Hypothalamus (tissue), 51 donors: ENCODE measurements at regions not wholly inside any gene's neighbourhood (a gene's known extent, or its start where the extent isn't known, plus 50 kb on each side); places are given as distances from the start of the nearest gene placed in this dataset.
A peak's percentile ranks its signal among the peaks of the same experiment; 100 is the strongest.

Source experiments
- DNase-seq, 51 donors: peaks; one replicate each; lab custom pipeline; 2025; lab: John Stamatoyannopoulos, UW

DNA sequence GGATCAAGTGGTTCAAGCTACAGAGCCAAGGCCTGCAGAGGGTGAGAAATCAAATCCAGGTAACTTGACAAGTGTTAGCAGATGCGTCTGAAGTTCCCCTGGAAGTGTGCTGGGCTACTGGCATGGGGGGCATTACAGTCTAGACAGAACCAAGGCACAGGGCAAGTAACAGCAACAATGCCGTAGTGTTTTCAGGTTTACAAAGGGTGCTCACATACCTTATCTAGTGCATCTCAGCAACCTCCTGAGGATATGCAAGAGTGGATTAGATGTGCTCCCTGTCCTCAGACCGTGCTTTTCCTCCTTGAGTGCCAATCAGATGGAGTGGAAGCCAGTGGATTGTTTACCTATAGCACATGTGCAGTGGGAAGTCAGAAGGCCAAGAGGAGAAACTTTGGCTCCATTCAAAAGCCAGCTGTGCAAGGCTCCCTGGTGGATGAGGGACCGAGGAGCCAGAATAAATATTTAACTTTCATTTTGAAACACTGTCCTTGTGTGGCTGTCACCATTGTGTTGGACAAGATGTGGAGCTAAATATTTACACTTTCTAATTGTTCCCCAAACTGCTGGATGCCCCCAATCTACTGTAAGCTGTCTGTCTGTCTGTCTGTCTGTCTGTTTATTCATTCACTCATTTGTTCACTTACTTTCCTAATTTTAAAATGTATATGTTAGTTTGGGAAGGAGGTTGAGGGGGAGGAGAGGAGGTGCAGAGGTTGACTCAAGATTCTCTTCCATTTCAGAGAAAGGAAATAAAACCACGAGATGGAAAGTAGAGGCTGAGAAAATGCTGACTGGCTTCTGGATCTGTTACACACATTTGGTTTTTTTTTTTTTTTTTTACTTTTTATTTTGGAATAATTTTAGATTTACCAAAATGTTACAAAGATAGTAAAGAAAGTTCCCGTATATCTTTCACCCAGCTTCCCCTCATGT, 184.0 kb upstream of the PARP11 start:
- DNase-seq, result no peak

DNA sequence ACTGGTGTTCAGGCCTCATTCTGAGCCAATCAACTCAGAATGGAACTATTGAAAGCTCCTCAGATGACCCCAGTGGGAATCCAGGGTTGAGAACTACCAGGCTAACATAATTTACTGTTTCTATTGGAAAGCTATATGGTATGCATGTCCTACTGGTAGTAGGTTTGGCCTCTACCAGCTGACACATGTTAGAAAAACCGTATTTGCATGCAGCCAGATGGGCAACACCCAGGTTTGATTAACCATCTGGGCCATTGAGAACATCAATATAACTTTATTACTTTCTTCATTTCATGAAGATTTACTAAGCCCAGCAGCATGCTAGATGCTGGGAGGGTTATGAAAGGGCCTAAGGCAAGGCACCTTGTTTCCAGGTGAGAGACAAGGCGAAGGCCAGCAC, 181.4 kb upstream of the PARP11 start:
- DNase-seq, result no peak

DNA sequence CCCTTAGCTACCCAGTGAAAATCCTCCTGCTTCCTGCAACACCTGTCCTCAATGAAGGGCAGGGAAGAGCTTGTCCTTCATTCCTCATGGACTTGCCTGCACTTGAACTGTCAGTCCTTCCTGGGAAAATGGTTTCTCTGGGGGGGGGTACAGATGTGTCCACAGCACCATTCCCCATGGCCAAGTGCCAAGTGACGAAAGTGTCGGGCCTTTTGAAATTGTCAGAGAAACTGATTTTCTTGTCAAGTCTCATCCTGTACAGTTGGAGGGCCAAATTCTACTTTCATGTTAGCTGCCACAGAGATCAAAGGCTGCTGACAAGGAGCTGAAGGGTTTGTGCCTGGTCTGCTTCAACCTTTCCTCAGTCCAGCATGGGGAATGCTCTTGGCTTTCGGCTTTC, 179.5 kb upstream of the PARP11 start:
- no peak for DNase-seq

DNA sequence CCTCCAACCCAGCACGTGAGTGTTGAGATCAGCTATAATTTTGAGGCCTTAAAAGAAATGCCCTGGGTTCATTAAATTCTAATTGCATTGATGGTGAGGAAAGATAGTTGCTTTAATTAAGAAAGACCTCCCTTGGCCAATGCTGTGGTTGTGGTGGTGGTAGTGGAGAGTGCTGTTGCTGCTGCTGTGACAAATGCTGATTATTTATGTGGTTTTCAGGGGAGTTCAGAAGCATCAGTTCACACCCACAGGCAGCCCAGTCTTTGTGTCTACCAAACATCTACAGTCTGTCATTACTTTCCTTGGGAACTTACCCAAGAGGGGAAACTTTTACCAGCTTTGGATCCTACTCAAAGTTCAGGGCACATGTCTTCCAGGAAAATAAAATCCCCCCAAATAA, 178.4 kb upstream of the PARP11 start:
- no peak for DNase-seq

DNA sequence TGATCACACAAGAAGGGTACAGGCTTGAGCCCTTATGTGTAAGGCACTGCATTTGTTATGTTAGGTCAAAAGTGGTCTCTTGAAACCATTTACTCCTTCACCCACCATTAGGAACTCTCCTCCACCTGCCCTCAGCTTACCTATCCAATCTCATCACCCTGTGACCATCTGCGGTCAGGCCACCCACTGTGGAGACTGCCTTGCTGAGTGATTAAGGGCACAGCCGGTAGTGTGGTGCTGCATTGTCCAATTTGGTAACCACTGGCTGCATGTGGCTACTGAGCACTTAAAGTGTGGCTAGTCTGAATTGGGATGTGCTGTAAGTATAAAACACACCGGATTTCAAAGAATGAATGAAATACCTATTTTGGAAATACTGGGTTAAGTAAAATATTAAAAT, 177.1 kb upstream of the PARP11 start:
- DNase-seq, result no peak

DNA sequence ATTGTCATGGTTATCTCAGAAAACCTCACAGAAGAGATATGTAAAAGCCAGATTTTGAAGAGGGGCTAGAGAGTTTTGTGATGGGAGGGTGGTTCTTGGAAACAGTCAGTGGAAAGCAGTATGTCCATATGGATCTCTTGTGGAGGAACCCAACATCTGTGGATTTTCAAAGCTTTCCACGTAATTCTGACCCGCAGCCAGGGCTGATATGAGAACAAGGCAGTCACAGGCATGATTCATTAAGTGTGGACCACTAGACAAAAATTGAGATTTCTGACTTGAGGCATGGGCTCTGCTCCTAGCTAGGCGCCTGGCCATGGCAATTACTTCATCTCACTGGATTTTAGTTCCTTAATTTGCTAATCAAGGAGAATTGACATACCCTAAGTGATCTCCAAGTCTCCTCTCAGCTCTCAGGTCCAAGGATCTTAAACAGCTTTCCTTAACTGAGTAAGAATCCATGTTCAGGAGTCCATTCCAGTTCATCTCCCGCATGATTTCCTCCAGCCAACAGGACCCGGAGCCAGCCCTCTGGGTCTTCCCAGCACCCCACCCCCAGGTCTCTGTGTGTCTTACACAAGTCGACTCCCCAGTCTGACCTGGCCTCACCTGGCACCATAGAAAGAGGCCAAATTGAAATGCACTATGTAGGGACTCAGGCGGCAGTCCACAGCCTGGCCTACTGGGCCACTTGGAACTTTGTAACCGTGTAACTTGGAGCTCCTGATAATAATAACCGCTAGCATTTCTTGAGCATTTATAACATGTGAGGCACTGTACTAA, 176.3 kb upstream of the PARP11 start:
- no peak for DNase-seq

DNA sequence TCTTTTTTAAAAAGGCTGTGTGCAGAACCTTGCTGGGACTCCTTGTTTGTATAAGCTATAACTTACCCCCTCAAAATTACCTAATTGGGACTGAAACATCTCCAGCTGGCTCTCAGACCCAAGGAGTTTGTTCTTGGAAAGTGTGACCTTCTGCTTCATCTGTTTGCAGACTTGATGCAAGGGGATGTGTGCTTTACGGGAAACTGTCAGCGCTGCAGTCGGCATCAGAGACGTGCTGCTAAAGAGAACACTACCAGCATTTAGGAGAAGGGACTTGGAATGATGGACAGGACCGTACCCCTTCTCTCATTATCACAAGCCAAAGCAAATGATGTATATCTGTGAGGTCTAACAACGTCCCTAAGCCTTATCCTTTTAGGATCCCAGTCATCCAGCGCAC, 174.2 kb upstream of the PARP11 start:
- DNase-seq, result no peak

DNA sequence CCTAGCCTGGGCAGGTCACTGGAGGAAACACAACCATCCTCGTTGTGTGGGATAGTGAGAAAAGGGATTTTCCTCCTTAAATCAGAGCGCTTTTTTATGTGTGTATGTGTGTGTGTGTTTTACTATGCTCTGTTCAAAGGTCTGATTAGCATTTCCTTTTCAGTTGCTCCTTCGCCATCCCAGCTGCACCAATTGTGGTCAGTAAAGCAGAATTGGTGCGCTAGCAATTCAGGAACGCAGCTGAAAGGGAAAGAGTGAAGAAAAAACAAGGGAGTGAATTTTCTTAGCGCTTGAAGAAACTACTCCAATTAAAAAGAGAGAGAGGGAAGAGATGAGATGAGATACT, 173.3 kb upstream of the PARP11 start:
- DNase-seq, result no peak

DNA sequence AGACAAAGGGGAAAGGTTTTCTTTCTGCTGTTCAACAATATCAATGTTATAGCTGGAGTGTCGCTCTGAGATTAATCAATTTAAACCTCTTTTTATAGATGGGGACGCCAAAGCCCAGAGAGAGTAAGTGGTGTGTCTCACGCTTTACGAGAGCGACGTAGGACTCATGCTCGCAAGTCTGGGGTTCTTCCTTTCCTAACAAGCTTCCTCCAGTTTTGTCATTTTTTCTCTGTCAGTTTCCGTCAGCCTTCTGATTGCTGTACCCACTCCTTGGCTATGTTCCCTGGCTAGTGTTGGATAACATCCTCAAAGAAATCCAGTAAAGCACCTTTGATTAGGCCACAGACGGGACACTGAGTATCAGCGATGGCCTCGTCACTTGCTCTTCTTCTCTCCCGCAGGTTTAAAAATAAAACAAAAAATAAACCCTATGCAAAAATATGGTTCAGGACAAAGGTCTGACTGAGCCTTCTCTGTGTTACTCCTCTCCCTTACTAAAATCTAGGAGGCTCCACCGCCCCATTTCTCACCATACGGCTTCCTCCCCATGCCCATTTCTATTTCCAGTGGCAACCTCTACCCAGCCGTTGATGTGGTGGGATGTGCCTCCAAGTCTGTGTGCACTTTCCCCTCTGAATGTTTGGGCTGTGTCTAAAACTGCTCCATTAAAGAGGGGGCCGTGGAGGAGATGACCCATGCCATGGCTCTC, 172.7 kb upstream of the PARP11 start:
- no peak for DNase-seq

DNA sequence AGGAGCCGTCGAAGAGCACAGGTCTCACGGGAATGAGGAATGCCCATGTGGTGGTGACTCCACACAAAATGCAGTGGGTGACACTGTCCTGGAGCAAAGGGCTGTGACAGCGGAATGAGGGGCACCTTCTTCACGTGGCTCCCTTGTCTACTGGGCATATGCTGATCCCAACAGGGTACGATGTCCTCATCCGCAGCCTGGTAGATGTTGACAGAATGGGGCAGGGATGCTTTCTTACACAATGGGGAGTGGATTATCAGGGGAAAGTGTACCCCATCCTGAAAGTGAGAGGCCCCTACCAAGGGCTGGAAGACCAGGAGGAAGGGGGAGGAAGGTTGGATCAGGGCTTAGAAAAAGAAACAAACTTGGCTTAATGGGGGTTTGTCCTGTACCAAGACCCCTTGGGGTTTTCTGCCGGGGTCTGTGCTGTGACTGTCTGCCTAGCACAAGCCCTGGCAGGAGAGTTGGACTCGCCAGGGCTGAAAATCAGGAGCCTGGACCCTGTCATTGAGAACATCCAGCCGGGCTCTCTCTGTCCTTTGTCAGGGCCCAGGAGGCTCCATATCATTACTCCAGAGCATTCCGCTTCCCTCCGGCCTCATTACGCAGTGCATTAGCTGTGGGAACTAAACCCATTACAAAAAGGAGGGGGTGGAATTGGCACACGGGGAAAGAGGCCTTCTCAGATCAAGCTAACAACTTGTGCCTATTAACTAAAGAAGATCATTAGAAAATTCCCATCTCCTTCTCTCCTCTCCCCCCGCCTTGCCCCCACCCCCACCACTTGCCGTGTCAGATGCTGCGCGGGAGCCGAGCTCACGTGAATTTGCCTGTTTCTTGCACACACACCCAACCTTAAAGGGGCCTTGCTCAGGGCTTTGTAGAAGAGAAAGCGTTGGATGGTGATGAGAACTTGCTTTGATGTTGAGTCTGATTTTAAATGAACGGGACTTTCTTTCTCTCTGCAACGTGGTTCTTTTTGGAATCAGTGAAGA, 171.8 kb upstream of the PARP11 start:
- peak in 1 of 51 donors; percentile 5 for DNase-seq

DNA sequence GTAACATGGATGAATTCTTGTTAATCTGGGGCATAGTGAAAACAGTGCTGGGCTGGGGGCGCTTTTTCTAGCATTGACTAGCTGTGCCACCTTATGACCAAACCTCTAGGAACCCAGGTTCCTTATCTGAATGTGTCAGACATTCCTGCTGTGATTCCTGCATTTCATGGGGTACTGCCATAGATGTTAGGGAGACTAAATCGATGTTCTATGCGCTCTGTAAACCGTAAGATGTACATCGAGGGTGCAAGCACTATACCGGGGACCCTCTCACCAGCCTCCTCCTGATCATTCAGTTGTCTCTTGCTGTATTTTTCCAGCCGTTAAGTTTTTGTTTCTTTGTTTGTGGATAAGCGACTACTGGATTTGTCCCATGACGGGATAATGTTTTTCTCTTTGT, 170.9 kb upstream of the PARP11 start:
- no peak for DNase-seq

DNA sequence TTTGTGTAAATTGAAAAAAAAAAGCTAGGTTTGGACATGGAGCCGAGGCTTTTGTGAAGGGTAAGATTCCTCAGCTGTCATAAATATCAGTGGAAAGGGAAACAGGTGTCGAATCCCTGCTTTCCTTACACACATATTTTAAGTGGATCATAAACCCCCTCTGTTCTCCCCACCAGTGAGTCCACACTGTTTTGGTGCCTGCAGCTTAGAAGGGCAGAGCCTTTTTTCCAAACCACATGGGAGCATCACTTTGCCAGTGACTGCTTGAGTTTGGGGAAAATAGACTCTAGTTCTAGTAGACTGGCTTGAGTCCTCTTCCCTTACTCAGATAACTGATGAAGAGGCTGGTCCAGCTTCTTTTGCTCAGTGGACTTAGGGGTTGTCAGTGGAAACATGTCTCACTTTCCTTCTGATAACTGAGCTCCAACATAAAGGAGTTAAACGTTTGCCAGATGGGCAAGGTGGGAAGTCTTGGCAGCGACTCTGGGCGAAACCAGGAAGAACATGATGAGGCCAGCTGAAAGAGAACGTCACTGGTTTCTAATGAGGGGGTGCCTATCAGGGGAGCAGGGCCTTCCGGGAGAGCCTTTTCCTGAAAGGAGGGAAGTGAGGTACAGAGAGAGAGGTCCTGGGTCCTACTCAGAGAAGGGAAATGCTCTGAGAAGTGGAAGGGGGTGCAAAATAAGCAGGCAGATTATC, 168.1 kb upstream of the PARP11 start:
- DNase-seq, result no peak

DNA sequence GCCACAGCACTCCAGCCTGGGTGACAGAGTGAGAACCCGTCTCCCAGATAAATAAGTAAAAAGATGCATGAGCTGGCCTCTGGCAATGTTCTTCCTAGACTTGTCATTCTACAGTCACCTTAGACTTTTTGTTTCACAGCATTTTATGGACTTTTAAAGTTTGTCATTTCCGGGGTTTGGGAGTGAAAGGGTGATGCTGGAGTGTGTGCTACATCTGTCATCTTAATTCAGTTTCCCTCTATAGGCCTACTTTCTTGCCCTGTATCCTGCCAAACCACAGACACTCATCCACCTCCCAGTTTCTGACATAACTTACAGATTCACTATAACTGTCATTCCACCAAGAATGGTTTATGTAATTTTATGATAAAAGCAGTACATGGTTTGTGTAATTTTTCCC, 166.7 kb upstream of the PARP11 start:
- DNase-seq, result no peak

DNA sequence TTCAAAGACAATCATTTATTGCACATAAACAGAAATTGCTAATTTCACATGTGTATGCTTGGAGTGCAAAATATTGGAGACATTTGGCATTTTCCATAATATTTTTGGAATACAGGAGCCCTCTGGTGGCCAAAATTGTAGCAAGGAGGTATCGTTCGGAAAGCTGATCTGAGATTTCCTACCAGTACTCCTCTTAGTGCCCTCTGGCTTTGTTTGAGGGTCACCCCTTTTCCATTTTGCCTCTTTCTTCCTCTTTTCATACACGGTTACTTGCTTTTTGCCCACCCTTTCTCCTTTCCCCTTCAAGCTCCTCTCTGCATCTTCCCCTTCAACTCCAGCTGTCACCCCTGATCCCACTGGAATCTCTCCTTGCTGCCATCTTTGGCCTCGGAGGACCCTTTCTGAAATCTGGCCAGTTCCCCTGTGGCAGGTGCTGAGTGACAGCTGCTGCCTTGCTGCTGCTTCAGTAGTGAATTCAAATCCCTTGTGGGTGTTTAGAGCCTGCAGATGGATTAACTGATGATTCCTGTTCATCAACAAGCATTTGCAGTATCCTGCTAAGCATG, 164.6 kb upstream of the PARP11 start:
- peak in 12 of 51 donors; percentile 3 to 51 (median 8) for DNase-seq

DNA sequence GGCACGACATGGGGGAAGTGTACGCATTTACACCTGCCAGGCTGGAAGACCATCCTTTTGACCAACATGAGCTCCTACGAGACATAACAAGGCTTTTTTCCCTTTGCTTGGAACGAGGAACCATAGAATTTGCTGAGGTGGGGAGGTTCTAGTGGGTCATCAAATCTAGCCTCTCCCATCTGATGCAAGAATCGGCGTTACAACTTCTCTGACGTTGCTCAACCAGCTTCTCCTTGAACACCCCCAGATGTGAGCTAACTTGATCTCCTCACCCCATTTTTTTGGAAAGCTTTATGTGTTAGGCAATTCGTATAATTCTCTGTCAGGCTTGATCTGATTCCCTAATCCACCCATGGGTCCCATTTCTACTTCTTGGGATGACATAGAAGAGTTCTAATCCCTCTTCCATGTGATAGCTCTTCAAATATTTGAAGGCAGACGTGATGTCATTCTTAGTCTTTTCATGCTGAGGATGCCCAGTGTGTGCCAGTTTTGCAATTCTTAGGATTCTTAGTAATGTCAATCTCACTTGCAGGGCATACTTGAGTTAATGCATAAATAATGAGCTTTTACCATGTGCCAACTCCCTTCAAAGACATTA, 163.6 kb upstream of the PARP11 start:
- no peak for DNase-seq

DNA sequence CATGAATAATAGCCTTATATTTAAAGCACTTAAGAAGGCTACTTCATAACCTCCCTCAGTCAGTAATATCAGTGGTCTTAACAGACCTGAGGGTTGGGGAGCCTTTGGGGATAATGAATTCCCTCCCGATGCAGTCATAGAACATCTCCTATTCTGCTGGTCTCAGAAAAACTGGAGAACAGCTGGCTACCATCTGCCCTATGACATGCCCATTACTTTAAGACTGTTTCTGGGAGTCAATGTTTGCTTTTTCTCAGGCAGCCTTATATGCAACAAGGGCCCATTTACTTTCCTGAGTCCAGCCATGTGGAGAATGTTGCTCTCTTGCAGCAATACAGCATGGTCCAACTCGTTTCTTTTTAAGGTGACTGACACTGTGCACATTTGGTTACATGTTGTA, 161.7 kb upstream of the PARP11 start:
- no peak for DNase-seq

DNA sequence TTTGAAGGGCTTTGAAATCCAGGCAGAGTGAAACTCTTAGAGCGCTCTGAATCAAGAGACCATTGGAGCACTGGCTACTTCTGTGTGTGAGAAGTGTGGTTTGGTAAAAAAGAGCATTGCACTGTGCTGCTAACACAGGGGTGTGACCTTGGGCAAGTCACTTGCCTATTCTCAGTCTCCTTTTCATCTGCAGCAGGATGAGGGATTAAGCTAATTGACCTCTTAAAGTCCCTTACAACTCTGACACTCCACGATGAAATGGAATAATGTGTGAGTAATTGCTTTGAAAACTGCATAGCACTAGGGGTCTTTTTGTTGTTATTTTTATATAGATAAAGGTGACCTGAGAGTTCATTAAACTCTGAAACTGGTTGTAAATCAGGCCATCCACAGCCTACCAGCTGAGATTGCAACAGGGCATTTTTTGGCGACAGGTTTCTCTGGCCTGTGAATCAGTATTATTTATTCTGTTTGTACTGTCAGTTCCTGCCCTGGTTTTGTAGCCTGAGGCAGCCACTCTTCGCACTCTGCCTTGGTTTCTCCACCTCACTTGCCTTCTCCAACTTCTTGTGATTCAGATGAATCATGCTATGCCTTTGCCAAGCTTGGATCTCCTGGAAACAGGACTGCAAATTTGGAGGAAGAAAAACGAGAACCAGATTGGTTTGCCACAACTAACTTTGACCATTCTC, 159.9 kb upstream of the PARP11 start:
- DNase-seq, result peak in 2 of 51 donors; percentile 5 to 46

DNA sequence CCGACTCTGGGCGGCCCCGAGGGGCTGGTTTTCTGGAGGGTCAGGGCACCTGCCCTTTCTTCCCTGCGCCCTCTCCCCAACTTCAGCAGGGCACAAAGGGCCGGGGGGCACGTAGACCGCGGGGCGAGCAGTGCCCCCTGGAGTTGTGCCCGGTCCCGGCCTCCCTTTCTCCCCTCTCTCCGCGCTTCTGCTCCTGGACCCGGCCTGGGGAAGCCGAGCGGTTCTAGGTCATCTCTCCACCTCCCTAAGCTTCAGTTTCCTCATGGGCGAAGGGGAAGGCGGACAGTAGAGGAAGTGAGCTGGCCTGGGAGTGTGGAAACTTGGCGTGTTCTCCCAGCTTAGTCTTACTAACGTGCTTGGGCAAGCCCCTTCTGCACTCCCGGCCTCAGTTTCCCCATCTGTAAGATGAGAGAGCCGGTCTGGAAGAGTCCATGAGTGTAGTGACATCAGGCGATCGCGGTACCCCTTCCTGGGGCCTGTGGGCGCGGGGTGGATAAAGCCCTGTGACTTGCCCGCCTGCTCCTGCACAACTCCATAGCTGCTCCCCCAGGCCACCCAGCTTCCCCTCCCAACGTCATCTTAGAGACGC, 158.6 kb upstream of the PARP11 start:
- DNase-seq, result peak in 1 of 51 donors; percentile 24
